K562 (cell line): ENCODE measurements at regions not wholly inside any gene's neighbourhood (a gene's known extent, or its start where the extent isn't known, plus 50 kb on each side); places are given as distances from the start of the nearest gene placed in this dataset.

Experiments
- BCLAF1 ChIP-seq, 2 experiments: fragments of 450-650 bp in 1 of 2; IDR thresholded peaks; 2 replicates each; pipeline ENCODE4 v1.6.1; 2011 to 2017; ENCODE audit warnings: low read depth in 2 of 2, antibody characterized with exemption in 1 of 2, borderline replicate concordance in 1 of 2, low read length in 1 of 2, mild to moderate bottlenecking in 1 of 2, mixed read lengths in 1 of 2; ENCODE audit not compliant: control insufficient read depth in 1 of 2
- CBX8 ChIP-seq: fragments of 200-600 bp; sonication (generic); IDR thresholded peaks from 2 replicates; pipeline ENCODE4 v1.6.1; 2012; ENCODE audit warnings: borderline replicate concordance, mixed run types, low read depth, mild to moderate bottlenecking, moderate library complexity, mixed read lengths, low read length, control low read depth, inconsistent platforms; ENCODE audit not compliant: poor library complexity, severe bottlenecking; ENCODE audit errors: extremely low read depth
- CC2D1A ChIP-seq: fragments of 450-650 bp; IDR thresholded peaks from 2 replicates; pipeline ENCODE4 v1.6.1; 2017; ENCODE audit warnings: mild to moderate bottlenecking
- DNMT1 ChIP-seq: fragments of 450-650 bp; IDR thresholded peaks from 2 replicates; pipeline ENCODE4 v1.6.1; 2016; ENCODE audit warnings: antibody characterized with exemption, mild to moderate bottlenecking
- ETS2 ChIP-seq: IDR thresholded peaks from 2 replicates; pipeline ENCODE4 v1.6.1; 2016; ENCODE audit warnings: borderline replicate concordance, missing genetic modification characterization, mild to moderate bottlenecking, moderate library complexity, missing compliant biosample characterization; ENCODE audit not compliant: poor library complexity, severe bottlenecking
- FIP1L1 ChIP-seq: fragments of 200-400 bp; formaldehyde crosslinking; IDR thresholded peaks from 2 replicates; pipeline ENCODE4 v1.6.1; 2018; ENCODE audit warnings: mild to moderate bottlenecking, low read depth, low read length; ENCODE audit not compliant: poor library complexity, severe bottlenecking
- XRCC3 ChIP-seq: fragments of 450-650 bp; IDR thresholded peaks from 2 replicates; pipeline ENCODE4 v1.6.1; 2017; ENCODE audit warnings: mild to moderate bottlenecking, moderate library complexity
- ZNF324 ChIP-seq: fragments of 250-450 bp; sonication (Bioruptor Pico); IDR thresholded peaks from 2 replicates; pipeline ENCODE4 v1.4.0; 2020; ENCODE audit warnings: mild to moderate bottlenecking
- TF ChIP-seq, protein P1 (sequence below): fragments of 200-800 bp; sonication (Bioruptor generic); IDR thresholded peaks from 2 replicates; pipeline ENCODE4 v1.6.1; 2016; ENCODE audit warnings: missing genetic modification characterization, missing compliant biosample characterization

GRCh38 chr1:244316407-244316806 is 135.3 kb downstream of the ADSS2 start (continued):
- no peak for TF ChIP-seq BCLAF1 (IDR thresholded peaks at IDR 0.05; ENCODE audit: borderline replicate concordance in 1 of 2, control insufficient read depth in 1 of 2, low read depth in 2 of 2, low read length in 1 of 2)
- no peak for TF ChIP-seq CC2D1A
- no peak for TF ChIP-seq ETS2 (tag)
- TF ChIP-seq, protein P1, sequence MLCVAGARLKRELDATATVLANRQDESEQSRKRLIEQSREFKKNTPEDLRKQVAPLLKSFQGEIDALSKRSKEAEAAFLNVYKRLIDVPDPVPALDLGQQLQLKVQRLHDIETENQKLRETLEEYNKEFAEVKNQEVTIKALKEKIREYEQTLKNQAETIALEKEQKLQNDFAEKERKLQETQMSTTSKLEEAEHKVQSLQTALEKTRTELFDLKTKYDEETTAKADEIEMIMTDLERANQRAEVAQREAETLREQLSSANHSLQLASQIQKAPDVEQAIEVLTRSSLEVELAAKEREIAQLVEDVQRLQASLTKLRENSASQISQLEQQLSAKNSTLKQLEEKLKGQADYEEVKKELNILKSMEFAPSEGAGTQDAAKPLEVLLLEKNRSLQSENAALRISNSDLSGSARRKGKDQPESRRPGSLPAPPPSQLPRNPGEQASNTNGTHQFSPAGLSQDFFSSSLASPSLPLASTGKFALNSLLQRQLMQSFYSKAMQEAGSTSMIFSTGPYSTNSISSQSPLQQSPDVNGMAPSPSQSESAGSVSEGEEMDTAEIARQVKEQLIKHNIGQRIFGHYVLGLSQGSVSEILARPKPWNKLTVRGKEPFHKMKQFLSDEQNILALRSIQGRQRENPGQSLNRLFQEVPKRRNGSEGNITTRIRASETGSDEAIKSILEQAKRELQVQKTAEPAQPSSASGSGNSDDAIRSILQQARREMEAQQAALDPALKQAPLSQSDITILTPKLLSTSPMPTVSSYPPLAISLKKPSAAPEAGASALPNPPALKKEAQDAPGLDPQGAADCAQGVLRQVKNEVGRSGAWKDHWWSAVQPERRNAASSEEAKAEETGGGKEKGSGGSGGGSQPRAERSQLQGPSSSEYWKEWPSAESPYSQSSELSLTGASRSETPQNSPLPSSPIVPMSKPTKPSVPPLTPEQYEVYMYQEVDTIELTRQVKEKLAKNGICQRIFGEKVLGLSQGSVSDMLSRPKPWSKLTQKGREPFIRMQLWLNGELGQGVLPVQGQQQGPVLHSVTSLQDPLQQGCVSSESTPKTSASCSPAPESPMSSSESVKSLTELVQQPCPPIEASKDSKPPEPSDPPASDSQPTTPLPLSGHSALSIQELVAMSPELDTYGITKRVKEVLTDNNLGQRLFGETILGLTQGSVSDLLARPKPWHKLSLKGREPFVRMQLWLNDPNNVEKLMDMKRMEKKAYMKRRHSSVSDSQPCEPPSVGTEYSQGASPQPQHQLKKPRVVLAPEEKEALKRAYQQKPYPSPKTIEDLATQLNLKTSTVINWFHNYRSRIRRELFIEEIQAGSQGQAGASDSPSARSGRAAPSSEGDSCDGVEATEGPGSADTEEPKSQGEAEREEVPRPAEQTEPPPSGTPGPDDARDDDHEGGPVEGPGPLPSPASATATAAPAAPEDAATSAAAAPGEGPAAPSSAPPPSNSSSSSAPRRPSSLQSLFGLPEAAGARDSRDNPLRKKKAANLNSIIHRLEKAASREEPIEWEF (CRISPR knock-in tag) = no peak
- no peak for TF ChIP-seq ZNF324 (CRISPR knock-in tag)
- no peak for TF ChIP-seq CBX8
- no peak for TF ChIP-seq FIP1L1
- no peak for TF ChIP-seq XRCC3
- TF ChIP-seq DNMT1 = no peak
